GM18873 (cell line): ENCODE measurements at regions not wholly inside any gene's neighbourhood (a gene's known extent, or its start where the extent isn't known, plus 50 kb on each side); places are given as distances from the start of the nearest gene placed in this dataset.
A peak's percentile ranks its signal among the peaks of the same experiment; 100 is the strongest.
"Not testable (repeated sequence)": the region's sequence is repeated elsewhere in the genome, so short reads cannot be mapped to it uniquely, and the experiment has no call there.

Experiments used
- ATAC-seq: cut with Tn5 transposase; IDR thresholded peaks from one replicate; pipeline ENCODE4 v1.9.1; 2021; ENCODE audit warnings: mild to moderate bottlenecking, moderate library complexity, moderate number of reproducible peaks; ENCODE audit not compliant: unreplicated experiment, low FRiP score

- ATAC-seq: no peak
These were observed 78.1 kb upstream of the P2RY1 start for GRCh38 chr3:152756807-152757206.

- ATAC-seq: peak; percentile 87
These were observed 74.8 kb upstream of the P2RY1 start for GRCh38 chr3:152760024-152760563.

GRCh38 chr3:152760591-152760990, 74.3 kb upstream of the P2RY1 start:
- no peak for ATAC-seq

- no peak for ATAC-seq
These were observed 66.5 kb upstream of the P2RY1 start for GRCh38 chr3:152768478-152768877.

GRCh38 chr3:152769523-152769922, 65.4 kb upstream of the P2RY1 start:
- ATAC-seq: peak; percentile 83

GRCh38 chr3:152770296-152770695, 64.6 kb upstream of the P2RY1 start:
- no peak for ATAC-seq

GRCh38 chr3:152771120-152771519, 63.8 kb upstream of the P2RY1 start:
- ATAC-seq: no peak

- ATAC-seq: no peak
These were observed 62.2 kb upstream of the P2RY1 start for GRCh38 chr3:152772674-152773225.

- no peak for ATAC-seq
These were observed 61.3 kb upstream of the P2RY1 start for GRCh38 chr3:152773633-152774032.

GRCh38 chr3:152774230-152774629, 60.7 kb upstream of the P2RY1 start:
- not testable (repeated sequence) for ATAC-seq

GRCh38 chr3:152778022-152778421, 56.9 kb upstream of the P2RY1 start:
- no peak for ATAC-seq

- no peak for ATAC-seq
These were observed 55.3 kb upstream of the P2RY1 start for GRCh38 chr3:152779653-152780052.

GRCh38 chr3:152780553-152780952, 54.4 kb upstream of the P2RY1 start:
- ATAC-seq: no peak

- ATAC-seq: no peak
These were observed 49.9 kb upstream of the P2RY1 start for GRCh38 chr3:152785051-152785450.
